Caco-2 (cell line): ENCODE measurements at regions not wholly inside any gene's neighbourhood (a gene's known extent, or its start where the extent isn't known, plus 50 kb on each side); places are given as distances from the start of the nearest gene placed in this dataset.

Source experiments
- BruUV-seq: library from RNA; stranded (reverse); fragments of 400-500 nt; replicated peaks from 2 replicates; lab custom pipeline; 2021; lab: Mats Ljungman, UMichigan
- CTCF ChIA-PET: fragments of 300-600 bp; sonication (Branson Sonifier 250); formaldehyde crosslinking; loops from one replicate; lab custom pipeline; 2022; ENCODE audit warnings: antibody characterized with exemption; lab: Charles Lee
- POLR2A ChIA-PET: fragments of 300-600 bp; sonication (Branson Sonifier 250); formaldehyde crosslinking; loops from one replicate; lab custom pipeline; 2022; ENCODE audit warnings: antibody characterized with exemption; lab: Charles Lee
- DNase-seq, 2 experiments: peaks; one replicate each; pipeline versions ENCODE4 v3.0.0 to v3.0.0-alpha.2; 2020 to 2022
- H3K27me3 ChIP-seq: replicated peaks from 2 replicates; pipeline ENCODE4 v1.6.0; 2011; ENCODE audit warnings: low read length; ENCODE audit not compliant: control insufficient read depth, insufficient read depth
- H3K36me3 ChIP-seq: 2 replicates; pipeline ENCODE4 v1.5.1; 2011; ENCODE audit warnings: low read length; ENCODE audit not compliant: control insufficient read depth, insufficient read depth
- H3K4me1 ChIP-seq: fragments of 250-450 bp; sonication (Bioruptor Pico); 2 replicates; pipeline ENCODE4 v1.5.1; 2020; ENCODE audit warnings: mild to moderate bottlenecking
- H3K4me3 ChIP-seq: 2 replicates; pipeline ENCODE4 v1.5.1; 2011; ENCODE audit warnings: low read depth, mild to moderate bottlenecking, control low read depth, low read length
- H3K9me3 ChIP-seq: fragments of 250-450 bp; sonication (Bioruptor Pico); 2 replicates; pipeline ENCODE4 v1.5.1; 2020; ENCODE audit warnings: mild to moderate bottlenecking, moderate library complexity
- H3K27ac Mint-ChIP-seq: one replicate; pipeline ENCODE4 v1.8.0; 2022; ENCODE audit warnings: mixed read lengths; ENCODE audit not compliant: unreplicated experiment
- H3K27me3 Mint-ChIP-seq: one replicate; pipeline ENCODE4 v1.8.0; 2022; ENCODE audit warnings: mixed read lengths; ENCODE audit not compliant: insufficient read depth, unreplicated experiment
- H3K36me3 Mint-ChIP-seq: one replicate; pipeline ENCODE4 v1.8.0; 2022; ENCODE audit warnings: mild to moderate bottlenecking, mixed read lengths; ENCODE audit not compliant: insufficient read depth, unreplicated experiment
- H3K4me1 Mint-ChIP-seq: one replicate; pipeline ENCODE4 v1.8.0; 2022; ENCODE audit warnings: low read depth, mixed read lengths; ENCODE audit not compliant: unreplicated experiment
- H3K4me3 Mint-ChIP-seq: one replicate; pipeline ENCODE4 v1.8.0; 2022; ENCODE audit warnings: mild to moderate bottlenecking, moderate library complexity, mixed read lengths; ENCODE audit not compliant: unreplicated experiment
- H3K9me3 Mint-ChIP-seq: one replicate; pipeline ENCODE4 v1.8.0; 2022; ENCODE audit warnings: mixed read lengths; ENCODE audit not compliant: unreplicated experiment
- intact Hi-C: fragments of 100-400 bp; cut with micrococcal nuclease; formaldehyde crosslinking; loops from one replicate; pipeline ENCODE4 v1.10.0; 2022; ENCODE audit not compliant: unreplicated experiment
- TF ChIP-seq, protein P1 (sequence below), 2 experiments: fragments of 200-600 bp in 1 of 2; IDR thresholded peaks; 1 replicate in 1 of 2; 2 replicates in 1 of 2; pipeline versions ENCODE4 v1.5.1 to v1.8.0; 2011 to 2022; ENCODE audit warnings: antibody characterized with exemption in 1 of 2, control low read depth in 1 of 2, inconsistent platforms in 1 of 2, low read depth in 1 of 2, low read length in 1 of 2, mild to moderate bottlenecking in 1 of 2, moderate library complexity in 1 of 2; ENCODE audit not compliant: insufficient read depth in 1 of 2, severe bottlenecking in 1 of 2, unreplicated experiment in 1 of 2

DNA sequence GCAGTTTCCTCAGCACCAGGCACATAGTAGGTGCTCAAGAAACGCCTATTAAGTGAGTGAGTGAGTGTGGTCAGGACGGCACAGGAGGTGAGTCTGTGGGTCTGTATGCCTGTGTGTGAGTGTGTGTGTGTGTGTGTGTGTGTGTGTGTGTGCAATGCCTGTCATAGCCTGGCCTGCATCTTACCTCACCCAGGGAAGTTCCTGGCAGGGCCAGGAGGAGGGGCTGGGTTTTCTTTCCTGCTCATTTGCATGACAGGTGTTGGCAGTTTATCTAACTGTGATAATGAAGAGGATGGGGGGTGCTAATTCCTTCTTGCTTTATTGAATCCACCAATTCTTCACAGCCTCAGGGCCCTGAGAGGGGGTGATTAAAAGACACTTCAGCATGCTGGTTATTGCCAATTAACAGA lies 146.7 kb upstream of the MLN start:
- no peak overlapping the region for H3K4me3 Mint-ChIP-seq
- Histone ChIP-seq H3K36me3 (no peaks in the 10 kb centered on the region), H3K4me1 (no peaks in the 10 kb centered on the region), H3K27me3 (no peaks in the 10 kb centered on the region), H3K4me3 (no peak overlapping the region), H3K9me3 (no peaks in the 10 kb centered on the region)
- DNase-seq: no peak
- BruUV-seq: no TSS peak
- no peaks in the 10 kb centered on the region for H3K4me1 Mint-ChIP-seq
- TF ChIP-seq, protein P1, sequence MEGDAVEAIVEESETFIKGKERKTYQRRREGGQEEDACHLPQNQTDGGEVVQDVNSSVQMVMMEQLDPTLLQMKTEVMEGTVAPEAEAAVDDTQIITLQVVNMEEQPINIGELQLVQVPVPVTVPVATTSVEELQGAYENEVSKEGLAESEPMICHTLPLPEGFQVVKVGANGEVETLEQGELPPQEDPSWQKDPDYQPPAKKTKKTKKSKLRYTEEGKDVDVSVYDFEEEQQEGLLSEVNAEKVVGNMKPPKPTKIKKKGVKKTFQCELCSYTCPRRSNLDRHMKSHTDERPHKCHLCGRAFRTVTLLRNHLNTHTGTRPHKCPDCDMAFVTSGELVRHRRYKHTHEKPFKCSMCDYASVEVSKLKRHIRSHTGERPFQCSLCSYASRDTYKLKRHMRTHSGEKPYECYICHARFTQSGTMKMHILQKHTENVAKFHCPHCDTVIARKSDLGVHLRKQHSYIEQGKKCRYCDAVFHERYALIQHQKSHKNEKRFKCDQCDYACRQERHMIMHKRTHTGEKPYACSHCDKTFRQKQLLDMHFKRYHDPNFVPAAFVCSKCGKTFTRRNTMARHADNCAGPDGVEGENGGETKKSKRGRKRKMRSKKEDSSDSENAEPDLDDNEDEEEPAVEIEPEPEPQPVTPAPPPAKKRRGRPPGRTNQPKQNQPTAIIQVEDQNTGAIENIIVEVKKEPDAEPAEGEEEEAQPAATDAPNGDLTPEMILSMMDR (IDR thresholded peaks at IDR 0.05; ENCODE audit: insufficient read depth in 1 of 2, low read depth in 1 of 2, low read length in 1 of 2, severe bottlenecking in 1 of 2, unreplicated experiment in 1 of 2): no peak
- intact Hi-C loops: no loop called here
- H3K27me3 Mint-ChIP-seq: peaks cover 8% of the 10 kb centered on the region
- ChIA-PET CTCF (no interaction called here), POLR2A (no interaction called here)
- no peaks in the 10 kb centered on the region for H3K36me3 Mint-ChIP-seq
- H3K27ac Mint-ChIP-seq: no peak overlapping the region
- H3K9me3 Mint-ChIP-seq: no peaks in the 10 kb centered on the region

DNA sequence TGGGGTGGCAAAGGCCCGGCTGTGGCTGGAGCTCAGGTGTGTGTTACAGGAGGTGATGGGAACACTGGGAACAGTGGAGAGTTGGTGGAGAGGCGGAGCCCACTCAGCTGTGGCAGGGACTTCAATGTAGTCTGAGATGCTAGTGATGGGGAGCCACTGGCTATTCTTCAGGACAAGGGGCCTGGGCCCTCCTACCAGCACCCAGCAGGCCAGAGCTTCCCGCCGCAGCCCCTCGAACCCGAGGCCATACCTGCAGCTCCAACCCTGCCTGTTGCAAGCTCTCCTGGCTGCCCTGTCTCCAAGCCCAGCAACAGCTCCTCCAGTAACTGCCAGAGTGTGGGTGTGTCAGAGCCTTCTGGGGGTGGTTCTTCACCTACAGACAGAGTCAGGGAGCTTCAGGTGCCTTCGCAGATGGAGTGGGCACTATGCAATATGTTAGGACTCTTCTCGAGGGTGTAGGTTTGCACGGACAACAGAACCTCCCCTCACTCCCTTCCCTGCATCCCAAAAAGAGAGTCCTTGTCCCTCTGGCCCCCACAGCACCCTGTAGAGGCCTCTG lies 146.2 kb upstream of the MLN start:
- ChIA-PET POLR2A (no interaction called here), CTCF (no interaction called here)
- BruUV-seq: no TSS peak
- no peak for DNase-seq
- Mint-ChIP-seq H3K27ac (no peak overlapping the region), H3K27me3 (peaks cover 8% of the 10 kb centered on the region), H3K36me3 (no peaks in the 10 kb centered on the region), H3K9me3 (no peaks in the 10 kb centered on the region), H3K4me3 (no peak overlapping the region), H3K4me1 (no peaks in the 10 kb centered on the region)
- H3K4me3 ChIP-seq: no peak overlapping the region
- no peaks in the 10 kb centered on the region for H3K36me3 ChIP-seq
- no peaks in the 10 kb centered on the region for H3K27me3 ChIP-seq
- no peaks in the 10 kb centered on the region for H3K9me3 ChIP-seq
- TF ChIP-seq, protein P1 (IDR thresholded peaks at IDR 0.05; ENCODE audit: insufficient read depth in 1 of 2, low read depth in 1 of 2, low read length in 1 of 2, severe bottlenecking in 1 of 2, unreplicated experiment in 1 of 2): no peak
- intact Hi-C loops: no loop called here
- H3K4me1 ChIP-seq: no peaks in the 10 kb centered on the region

DNA sequence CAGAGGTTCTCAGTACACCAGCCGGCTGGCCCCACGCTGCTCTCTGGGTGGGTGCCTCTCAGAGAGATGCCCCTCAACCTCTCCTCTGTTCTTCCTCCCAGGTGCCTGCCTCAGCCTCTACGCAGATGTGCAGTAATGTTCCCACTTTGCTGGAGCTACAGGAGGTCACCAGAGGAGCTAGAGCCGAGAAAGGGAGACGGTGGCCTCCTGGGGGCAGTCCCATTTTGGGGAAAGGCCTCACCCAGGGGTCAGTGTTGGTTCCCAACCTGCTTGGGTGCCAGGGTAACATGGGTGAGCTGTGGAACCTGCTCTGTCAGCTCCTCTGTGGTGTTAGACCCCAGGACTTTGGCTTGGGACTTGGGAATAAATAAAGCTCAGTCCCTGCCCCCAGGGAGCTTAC lies 145.3 kb upstream of the MLN start:
- H3K27ac Mint-ChIP-seq: no peak overlapping the region
- H3K4me1 Mint-ChIP-seq: no peaks in the 10 kb centered on the region
- ChIA-PET CTCF (no interaction called here), POLR2A (no interaction called here)
- H3K9me3 Mint-ChIP-seq: no peaks in the 10 kb centered on the region
- H3K4me3 Mint-ChIP-seq: no peak overlapping the region
- Histone ChIP-seq H3K4me1 (no peaks in the 10 kb centered on the region), H3K36me3 (no peaks in the 10 kb centered on the region), H3K9me3 (no peaks in the 10 kb centered on the region), H3K4me3 (no peak overlapping the region), H3K27me3 (no peaks in the 10 kb centered on the region)
- intact Hi-C loops: no loop called here
- no peaks in the 10 kb centered on the region for H3K36me3 Mint-ChIP-seq
- no TSS peak for BruUV-seq
- TF ChIP-seq, protein P1 (IDR thresholded peaks at IDR 0.05; ENCODE audit: insufficient read depth in 1 of 2, low read depth in 1 of 2, low read length in 1 of 2, severe bottlenecking in 1 of 2, unreplicated experiment in 1 of 2): no peak
- H3K27me3 Mint-ChIP-seq: peaks cover 6% of the 10 kb centered on the region
- no peak for DNase-seq
